Hematopoietic multipotent progenitor cell (in vitro differentiated cells): ENCODE measurements at regions not wholly inside any gene's neighbourhood (a gene's known extent, or its start where the extent isn't known, plus 50 kb on each side); places are given as distances from the start of the nearest gene placed in this dataset.

Experiments used
- DNase-seq, 3 donors: peaks; one replicate each; pipeline ENCODE4 v3.0.0-alpha.2; 2011 to 2015; ENCODE audit warnings: low read depth in 2 of 3, low spot score in 2 of 3

DNA sequence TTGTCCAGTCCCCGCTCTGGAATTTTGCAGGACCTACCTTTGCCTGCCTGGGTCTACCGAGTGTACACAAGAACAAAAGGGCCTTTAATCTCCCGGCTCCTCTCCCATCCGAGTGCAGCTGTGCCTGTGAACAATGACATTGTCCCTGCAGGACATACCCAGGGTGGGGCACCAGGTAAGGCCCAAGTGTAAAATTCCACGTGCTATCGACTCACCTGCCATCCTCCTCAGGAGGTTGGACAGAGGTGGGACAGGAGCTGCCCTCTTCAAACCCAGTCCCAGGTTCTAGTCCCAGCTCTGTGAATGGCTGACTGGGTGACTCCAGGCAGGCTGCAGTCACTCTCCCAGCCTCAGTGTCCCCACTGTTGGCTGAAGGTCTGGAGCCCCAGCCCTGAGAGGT is 159.6 kb upstream of the ALDH1B1 start:
- DNase-seq = no peak

DNA sequence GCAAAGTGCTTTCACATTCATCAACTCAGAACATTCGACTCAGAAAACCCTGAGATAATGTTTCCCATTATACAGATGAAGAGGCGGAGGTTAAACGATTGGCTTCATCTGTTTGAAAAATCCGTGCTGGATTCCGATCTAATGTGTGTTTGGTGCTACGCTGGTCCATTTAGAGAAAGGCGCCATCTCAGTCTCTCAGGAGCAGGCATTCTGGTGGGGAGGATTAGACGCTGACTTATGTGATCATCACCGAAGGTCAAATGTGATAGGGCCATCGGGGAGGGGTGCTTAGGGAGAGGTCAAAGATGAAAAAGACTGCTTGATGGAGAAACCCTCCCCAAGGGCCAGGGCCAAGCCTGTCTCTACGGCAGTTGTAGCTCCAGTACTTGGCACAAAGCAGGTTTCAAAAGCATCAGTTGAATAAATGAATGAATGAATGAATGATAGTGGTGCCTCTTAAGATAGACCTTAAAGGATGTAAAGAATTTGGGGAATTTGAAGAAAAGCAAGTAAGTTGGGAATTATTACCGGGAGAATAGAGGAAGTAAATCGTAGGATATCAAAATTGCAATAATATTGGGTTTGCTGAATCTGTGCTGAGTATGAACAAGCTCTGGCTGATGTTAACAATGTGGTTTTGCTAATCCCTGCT is 160.6 kb upstream of the SHB start:
- DNase-seq = no peak

DNA sequence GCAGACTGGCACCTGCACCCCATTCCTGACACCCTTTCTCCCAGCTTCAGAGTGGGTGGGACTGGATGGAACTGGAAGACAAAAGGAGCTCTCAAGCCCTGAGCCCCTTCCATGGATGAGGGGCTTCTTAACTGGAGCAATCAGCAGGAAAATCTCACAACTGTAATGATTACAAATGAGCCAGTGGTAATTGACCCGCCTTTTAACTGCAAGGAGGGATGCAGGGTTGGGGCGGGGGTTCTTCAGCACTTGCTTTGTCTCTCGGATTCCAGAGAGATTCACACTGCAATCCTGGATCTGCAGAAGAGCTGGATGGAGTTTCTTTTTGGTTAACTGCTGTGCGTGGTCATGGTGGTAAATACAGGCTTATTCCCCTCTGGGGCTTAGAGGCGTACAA is 160.1 kb upstream of the SHB start:
- DNase-seq = no peak

DNA sequence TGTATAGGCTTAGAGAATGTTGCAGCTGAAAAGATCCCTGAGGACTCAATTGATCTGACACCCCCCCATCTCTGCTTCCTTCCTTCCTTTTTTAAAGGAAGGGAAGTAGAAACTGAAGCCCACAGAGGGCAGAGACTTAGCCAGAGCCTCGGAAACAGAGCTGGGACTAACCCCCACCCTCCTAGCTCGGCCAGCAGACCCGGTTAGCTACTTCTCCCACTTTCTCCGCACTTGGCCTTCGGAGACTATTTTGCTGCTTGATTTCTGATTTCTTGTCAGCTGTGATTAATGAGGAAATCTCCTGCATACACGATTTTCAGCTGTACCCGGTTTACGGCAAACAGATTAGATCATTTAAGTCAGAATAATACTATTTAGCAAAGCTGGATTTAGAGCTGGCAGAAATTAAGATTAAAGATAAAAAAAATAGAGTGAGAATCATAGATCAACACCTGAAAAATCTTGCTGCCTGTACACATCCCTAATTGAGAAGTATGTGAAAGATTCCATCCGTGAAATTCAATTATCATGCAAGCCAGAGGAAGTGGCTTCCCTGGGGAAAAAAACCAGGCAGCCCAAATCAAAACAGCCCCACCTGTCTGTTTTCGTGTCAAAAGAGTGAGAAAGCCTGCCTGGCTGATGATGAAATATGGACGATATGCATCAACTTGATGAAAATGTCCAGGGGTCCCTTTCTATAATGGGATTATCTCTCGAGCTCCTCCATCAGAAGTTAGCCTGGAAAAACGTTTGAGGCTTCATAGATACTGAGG is 159.5 kb upstream of the SHB start:
- DNase-seq = no peak

DNA sequence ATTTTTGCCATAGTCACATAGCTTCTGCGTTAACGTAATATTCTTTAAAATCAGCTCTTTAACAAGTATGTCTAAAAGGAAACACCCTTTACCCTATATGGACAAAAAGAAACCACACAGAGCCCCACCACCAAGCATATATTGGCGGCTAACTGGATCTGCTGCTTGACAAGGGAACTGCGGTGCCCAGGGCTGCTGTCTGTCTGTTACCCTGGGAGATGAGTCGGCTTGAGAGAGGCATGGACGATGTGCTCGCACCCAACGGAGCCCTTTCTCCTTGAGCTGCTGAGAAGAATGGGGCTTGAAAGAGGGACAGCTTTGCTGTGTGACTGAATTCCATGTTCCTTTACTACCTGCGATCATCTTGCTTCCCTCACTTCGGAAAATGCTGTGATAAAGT is 158.6 kb upstream of the SHB start:
- DNase-seq = peak in 2 of 3 donors; percentile 61 to 62

DNA sequence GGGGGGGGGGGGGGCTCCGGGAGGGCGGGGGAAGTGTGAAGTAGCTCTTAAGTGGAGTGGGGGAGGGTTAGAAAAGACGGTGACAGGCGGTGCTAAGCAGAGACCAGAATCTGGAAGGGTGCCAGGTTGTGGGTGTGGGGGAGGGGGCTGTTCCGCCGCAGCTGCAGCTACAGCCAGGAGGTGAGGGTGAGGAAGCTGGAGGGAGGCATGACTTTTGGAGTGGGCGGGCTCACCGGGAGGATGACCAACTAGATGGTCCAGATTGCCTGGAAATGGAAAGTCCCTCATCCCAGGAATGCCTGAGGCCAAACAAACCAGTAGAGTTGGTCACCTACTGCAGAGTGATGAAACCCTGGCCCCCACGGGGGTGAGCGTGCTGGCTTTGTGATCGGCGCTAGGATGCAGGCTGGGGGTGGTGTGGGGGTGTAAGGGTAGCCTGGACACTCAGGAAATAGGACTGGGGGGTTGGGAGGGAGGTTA is 158.1 kb upstream of the SHB start:
- DNase-seq = peak in 2 of 3 donors; percentile 90 to 94

DNA sequence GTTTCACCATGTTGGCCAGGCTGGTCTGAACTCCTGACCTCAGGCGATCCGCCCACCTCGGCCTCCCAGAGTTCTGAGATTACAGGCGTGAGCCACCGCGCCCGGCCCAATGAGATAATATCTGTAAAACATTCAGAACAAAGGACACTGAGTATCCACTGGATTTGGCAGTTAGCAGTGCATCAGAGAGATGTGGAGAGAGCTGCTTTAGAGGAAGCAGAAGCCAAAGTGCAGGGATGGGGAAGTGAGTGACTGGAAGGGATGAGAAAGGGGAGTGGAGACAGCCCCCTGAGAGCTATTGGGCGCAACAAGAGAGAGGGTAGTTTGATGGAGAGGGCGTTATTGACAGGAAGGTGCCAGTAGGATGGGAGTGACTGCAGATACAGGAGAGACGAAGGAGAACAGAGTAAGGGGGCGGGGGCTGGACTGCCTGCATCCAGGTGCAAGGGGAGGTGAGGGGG is 157.5 kb upstream of the SHB start:
- peak in 2 of 3 donors; percentile 28 to 70 for DNase-seq

DNA sequence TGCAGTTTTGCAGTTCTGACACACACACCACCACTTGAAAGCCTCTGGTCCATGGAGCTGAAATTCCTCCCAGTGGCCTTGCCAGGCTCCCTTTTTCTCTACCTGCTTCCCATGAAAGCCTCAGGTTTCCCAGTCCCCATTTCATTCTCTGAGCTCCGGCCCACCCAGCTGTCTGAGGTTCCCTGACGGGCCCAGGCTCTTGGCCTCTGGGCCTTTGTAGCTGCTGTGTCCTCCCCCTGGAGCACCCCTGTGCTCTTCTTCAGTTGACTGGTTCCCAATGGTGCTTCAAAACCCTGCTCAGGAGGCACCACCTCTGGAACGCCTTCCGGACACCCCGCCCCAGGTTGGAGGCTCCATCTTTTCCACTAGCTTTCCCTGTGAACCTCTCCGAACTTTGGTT is 155.9 kb upstream of the SHB start:
- DNase-seq = no peak

DNA sequence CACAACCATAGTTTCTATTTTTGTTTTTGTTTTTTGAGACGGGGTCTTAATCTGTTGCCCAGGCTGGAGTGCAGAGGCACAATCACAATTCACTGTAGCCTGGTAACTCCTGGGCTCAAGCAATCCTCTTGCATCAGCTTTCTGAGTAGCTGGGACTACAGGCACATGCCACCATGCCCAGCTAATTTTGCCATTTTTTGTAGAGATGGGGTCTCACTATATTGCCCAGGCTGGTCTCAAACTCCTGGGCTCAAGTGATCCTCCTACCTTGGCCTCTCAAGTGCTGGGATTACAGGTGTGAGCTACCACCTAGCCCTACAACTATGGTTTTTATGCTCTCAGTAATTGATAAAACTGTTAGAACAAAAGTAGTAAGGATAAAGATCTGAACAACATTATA is 147.5 kb upstream of the SHB start:
- no peak for DNase-seq

DNA sequence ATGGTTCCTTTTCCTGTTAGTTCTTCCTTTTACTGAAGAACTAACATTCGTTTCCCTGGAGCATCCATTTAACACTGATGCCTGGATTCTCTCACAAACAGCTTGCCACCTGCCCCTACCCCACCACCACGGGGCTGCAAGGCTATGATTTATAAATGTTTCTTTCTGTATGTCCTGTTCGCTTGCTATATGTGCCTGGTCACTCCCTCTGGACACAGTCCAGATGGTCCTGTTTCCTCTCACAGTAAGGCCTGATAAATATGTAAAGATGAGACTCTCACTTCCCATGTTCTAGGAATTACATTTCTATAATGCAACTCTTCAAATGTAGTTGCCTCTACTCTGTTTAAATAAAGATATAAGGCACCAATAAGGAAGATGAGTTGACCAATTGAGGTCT is 146.4 kb upstream of the SHB start:
- no peak for DNase-seq

DNA sequence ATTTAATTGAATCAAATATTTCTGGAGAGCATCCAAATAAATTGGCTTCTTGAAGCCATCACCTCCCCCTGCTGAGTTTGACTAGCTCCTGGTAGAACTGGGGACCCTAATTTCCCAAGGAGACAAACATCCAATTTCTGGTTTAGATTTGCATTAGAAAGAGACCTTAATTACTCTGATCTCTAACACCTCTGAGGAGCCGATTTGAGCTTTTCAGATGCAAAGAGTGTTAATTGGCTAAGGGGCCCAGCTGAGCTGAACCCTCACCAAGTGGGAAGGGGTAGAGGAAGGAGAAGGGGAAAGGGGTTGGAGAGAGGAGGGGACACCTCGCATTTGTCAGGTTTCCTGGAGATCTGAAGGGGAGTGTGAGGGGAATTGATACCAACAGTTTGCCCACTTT is 145.4 kb upstream of the SHB start:
- no peak for DNase-seq

DNA sequence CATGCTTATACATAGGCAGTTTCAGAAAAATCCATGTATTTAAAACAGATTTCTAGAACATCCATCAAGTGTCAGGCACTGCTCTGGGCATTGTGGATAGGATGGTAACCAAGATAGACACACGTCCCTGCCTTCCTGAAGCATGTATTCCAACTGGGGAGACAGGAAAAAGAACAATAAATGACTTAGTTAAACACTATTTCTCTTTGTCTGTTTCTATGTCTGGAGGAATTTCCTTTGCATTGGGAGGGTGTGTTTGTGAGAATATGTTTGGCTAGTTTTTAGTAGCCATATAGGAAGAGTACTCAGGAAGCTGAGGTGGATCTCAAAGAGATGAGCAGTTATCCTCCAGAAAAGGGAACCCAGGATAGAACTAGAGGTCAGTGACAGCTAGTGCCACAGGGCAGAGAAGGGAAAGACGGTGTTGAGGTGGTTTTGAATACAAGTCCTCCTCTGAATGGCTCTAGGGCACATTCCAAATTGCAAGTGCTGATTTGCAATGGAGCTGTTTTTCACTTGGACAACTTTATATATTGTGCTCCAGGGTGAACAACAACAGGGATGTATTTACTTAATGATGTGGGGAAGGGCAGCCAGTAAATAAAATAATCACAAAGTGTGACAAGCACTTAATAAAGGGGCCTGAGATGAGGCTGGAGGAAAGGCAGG is 144.7 kb upstream of the SHB start:
- DNase-seq = no peak

DNA sequence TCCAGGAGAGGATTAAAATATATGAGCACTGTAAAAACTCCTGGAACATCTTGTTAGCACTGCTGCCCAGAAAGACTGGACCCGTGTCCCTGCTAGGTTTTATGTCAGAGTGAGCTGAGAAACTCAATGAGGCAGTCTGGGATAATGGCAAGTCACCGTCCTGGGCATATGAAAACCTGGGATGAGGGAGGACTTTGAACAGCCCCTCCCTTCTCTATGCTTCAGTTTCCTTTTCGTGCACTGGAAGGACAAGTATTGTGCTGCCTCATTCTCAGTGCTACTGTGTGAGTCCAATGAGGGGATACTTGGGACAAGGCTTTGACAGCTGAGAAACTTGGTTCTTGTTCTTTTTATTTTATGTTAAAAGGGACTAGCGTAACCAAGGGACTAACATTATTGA is 143.0 kb upstream of the SHB start:
- no peak for DNase-seq

DNA sequence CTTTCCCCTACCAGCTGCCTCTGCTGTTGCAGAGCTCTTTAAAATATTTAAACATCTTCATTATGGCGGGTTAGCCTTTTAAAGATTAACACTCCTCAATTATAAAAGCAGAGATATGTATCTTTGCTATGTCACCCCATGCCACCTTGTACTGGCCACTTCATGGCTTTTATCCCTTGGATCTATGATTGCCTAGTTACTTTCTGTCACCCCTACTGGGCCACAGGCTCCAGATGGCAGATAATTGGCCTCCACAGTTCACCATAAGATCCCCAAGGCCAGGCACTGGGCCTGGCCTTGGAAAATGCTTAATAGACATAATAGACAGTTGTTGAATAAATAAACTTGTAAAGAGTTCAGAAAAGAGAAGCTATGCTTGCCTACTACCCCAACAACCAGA is 142.0 kb upstream of the SHB start:
- no peak for DNase-seq

DNA sequence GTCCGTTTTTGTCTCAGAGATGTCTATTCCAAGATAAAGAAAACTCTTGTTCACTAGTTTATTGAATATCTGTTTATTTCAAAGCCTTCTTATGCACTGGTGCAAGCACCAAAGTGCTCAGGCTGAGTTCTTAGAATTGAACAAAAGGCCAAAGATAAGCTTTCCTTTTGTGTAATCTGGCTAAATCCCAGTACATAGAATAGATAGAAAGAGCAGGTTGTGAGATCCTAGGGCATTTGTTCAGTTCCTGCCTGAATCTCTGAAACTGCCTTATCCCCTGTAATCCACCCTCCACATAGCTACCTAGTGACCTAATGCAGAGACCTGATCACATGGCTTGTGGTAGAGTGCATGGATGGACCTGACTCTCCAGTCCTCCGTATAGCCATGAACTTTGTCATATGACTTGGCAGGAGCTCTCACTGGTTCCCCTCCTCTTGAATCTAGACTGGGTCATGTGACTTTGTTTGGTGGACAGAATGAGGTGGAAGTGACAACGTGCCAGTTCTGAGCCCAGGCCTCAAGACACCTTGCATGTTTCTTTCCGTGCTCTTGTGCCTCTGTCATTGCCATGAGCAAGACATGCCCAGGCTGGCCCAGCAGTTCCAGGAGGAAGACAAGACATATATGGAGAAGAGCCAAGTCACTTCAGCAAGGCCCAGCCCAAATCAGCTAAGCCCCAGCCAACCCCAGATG is 139.3 kb upstream of the SHB start:
- no peak for DNase-seq

DNA sequence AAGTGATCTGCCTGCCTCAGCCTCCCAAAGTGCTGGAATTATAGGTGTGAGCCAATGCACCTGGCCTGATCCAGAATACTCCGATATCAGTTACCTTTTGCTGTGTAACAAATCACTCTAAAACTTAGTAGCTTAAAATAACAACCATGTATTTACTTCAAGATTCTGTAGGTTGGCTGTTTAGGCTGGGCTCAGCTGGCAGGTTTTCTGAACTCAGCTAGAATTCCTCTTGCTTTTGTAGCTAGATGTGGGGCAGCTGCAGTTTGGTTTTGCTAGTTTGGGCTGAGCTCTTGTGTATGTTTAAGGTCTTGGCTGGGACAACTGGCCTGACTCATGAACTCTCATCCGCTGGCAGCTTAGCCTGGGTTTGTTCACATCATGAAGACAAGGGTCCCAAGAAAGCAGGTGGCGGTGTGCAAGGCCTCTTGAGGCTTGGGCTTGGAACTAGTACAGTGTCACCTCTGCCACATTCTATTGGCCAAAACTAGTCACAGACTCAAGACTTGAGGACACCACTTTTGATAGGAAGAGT is 138.3 kb upstream of the SHB start:
- DNase-seq = no peak

DNA sequence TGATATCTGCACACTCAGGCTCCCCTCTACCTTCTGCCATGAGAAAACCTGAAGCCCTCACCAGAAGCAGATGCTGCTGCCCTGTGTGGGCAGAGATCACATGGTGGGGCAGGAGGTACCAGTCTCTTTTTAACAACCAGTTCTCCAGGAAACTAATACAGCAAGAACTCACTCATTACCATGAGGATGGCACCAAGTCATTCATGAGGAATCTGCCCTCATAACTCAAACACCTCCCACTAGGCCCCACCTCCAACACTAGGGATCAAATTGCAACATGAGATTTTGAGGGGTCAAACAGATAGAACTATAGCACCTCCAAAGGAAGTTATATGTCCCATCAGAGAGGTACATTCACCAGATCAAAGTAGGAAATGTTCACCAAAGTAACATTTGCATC is 136.3 kb upstream of the SHB start:
- no peak for DNase-seq

DNA sequence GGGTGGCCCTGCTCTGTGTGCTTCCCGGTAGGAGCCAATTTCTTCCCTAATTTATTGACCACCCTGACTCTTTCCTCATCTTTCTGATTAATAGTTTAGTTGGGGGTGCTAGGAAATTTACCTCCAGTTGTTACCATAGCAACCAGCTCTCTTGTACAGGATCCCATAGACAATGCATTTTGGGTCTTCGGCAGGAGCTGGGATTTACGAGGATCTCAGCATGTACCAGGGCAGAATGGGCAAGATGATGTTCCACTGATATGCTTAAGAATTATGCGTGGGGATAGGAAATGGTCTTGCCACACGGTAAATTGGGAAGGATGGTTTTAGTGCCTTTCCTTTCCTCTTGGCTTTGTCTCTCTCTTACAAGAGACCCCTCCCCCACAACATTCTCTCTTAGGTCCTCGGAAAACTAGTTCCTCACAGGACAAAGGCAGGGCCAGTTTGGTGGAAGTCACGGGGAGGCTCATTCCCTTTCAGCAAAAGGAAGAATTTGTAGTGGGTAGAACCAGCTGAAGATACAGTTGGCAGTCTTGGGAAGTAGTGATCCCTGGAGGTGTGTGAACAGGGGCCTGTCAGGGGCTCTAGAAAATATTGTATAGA is 133.4 kb upstream of the SHB start:
- DNase-seq = no peak

DNA sequence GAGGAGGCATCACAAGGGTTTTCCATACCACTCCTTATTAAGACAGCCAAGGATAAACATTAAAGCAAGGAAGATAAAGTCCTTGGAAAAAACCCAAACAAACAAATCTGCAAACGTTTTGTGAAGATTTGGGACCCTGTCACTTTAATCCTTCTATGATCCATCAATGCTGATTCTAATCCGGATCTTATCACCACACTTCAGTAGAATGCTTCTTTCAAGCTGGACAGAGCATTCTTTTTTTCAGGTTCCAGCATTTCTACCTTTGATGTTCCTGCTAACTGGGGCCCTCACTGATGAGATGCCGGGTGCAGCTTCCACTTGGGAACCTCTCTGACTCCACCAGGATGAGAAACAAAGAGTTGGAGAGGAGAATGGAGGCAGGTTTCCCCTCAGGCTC is 132.8 kb upstream of the SHB start:
- no peak for DNase-seq

DNA sequence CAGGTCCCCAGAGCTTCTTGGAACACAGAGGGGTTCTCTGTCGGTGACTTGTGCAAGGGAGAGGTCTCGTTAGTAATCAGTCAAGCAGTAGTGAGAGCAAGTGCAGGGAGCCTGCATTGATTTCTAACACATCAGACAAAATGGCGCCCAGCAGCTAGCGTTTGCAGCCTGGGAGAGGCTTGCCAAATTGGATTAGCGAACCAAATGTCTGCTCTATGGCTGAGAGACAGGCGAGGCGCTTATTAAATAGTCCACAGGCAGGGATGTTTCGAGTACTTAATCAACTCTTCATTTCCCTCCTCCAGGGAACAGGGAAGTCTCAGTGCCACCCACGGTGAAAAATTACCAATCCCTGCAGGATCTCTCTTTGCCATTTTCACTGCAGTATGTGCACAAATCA is 131.4 kb upstream of the SHB start:
- DNase-seq = no peak

DNA sequence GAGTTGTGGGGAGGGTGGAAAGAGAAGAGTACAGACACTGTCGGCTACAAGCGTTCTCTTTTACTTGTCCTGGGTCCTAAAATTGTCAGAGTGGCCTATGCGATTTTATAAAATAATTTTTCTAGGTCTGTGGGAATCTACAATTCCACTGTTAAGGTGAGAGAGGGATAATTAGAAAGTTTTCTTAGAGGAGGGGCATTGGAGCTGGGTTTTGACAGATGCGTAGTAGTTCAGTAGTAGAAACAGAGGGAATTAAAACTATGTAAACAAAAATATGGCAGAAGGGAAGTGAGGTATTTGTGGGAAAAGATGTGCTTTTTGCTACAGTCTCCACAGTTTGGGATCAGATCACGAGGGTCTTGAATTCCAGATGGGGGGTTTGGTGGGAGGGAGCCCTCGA is 129.1 kb upstream of the SHB start:
- DNase-seq = no peak
